ENCODE measurements at regions not wholly inside any gene's neighbourhood (a gene's known extent, or its start where the extent isn't known, plus 50 kb on each side); places are given as distances from the start of the nearest gene placed in this dataset.
"Not testable (repeated sequence)": the region's sequence is repeated elsewhere in the genome, so short reads cannot be mapped to it uniquely, and the experiment has no call there.

GRCh38 chrX:26597981-26598380, 382.0 kb downstream of the MAGEB5 start:
- Mint-ChIP-seq H3K36me3 (ENCODE audit: low read depth) (no peaks in the 10 kb centered on the region), H3K27ac (no peak overlapping the region), H3K27me3 (no peaks in the 10 kb centered on the region), H3K9me3 (no peaks in the 10 kb centered on the region), H3K4me1 (no peaks in the 10 kb centered on the region), H3K4me3 (no peak overlapping the region)
- DNase-seq: no peak
- CTCF ChIA-PET: no interaction called here
- POLR2A ChIA-PET: no interaction called here

- Mint-ChIP-seq H3K27ac (no peak overlapping the region), H3K36me3 (ENCODE audit: low read depth) (no peaks in the 10 kb centered on the region), H3K27me3 (no peaks in the 10 kb centered on the region), H3K4me1 (no peaks in the 10 kb centered on the region), H3K4me3 (no peak overlapping the region), H3K9me3 (no peaks in the 10 kb centered on the region)
- ChIA-PET POLR2A (no interaction called here), CTCF (no interaction called here)
- no peak for DNase-seq
Observed at GRCh38 chrX:26590849-26591248, 374.9 kb downstream of the MAGEB5 start.

- Mint-ChIP-seq H3K36me3 (ENCODE audit: low read depth) (no peaks in the 10 kb centered on the region), H3K27ac (no peak overlapping the region), H3K4me3 (no peak overlapping the region), H3K9me3 (no peaks in the 10 kb centered on the region), H3K27me3 (no peaks in the 10 kb centered on the region), H3K4me1 (no peaks in the 10 kb centered on the region)
- no peak for DNase-seq
- ChIA-PET CTCF (no interaction called here), POLR2A (no interaction called here)
Observed at GRCh38 chrX:26586570-26586969, 370.6 kb downstream of the MAGEB5 start.

- DNase-seq: no peak
- Mint-ChIP-seq H3K9me3 (no peaks in the 10 kb centered on the region), H3K27me3 (no peaks in the 10 kb centered on the region), H3K4me1 (no peaks in the 10 kb centered on the region), H3K36me3 (ENCODE audit: low read depth) (no peaks in the 10 kb centered on the region), H3K4me3 (no peak overlapping the region), H3K27ac (no peak overlapping the region)
- ChIA-PET POLR2A (no interaction called here), CTCF (no interaction called here)
Observed at GRCh38 chrX:26581091-26581490, 365.1 kb downstream of the MAGEB5 start.

- ChIA-PET POLR2A (no interaction called here), CTCF (no interaction called here)
- Mint-ChIP-seq H3K4me1 (no peaks in the 10 kb centered on the region), H3K9me3 (no peaks in the 10 kb centered on the region), H3K27me3 (no peaks in the 10 kb centered on the region), H3K27ac (no peak overlapping the region), H3K36me3 (ENCODE audit: low read depth) (no peaks in the 10 kb centered on the region), H3K4me3 (no peak overlapping the region)
- no peak for DNase-seq
Observed at GRCh38 chrX:26580021-26580420, 364.1 kb downstream of the MAGEB5 start.

GRCh38 chrX:26574234-26574633, 358.3 kb downstream of the MAGEB5 start:
- H3K27ac Mint-ChIP-seq: no peak overlapping the region
- CTCF ChIA-PET: no interaction called here
- no peak overlapping the region for H3K4me3 Mint-ChIP-seq
- H3K4me1 Mint-ChIP-seq: no peaks in the 10 kb centered on the region
- H3K36me3 Mint-ChIP-seq (ENCODE audit: low read depth): no peaks in the 10 kb centered on the region
- DNase-seq: no peak
- H3K9me3 Mint-ChIP-seq: no peaks in the 10 kb centered on the region
- no peaks in the 10 kb centered on the region for H3K27me3 Mint-ChIP-seq
- POLR2A ChIA-PET: no interaction called here

- no peak overlapping the region for H3K27ac Mint-ChIP-seq
- H3K27me3 Mint-ChIP-seq: no peaks in the 10 kb centered on the region
- no peak overlapping the region for H3K4me3 Mint-ChIP-seq
- no peaks in the 10 kb centered on the region for H3K9me3 Mint-ChIP-seq
- CTCF ChIA-PET: no interaction called here
- POLR2A ChIA-PET: no interaction called here
- DNase-seq: no peak
- no peaks in the 10 kb centered on the region for H3K36me3 Mint-ChIP-seq (ENCODE audit: low read depth)
- no peaks in the 10 kb centered on the region for H3K4me1 Mint-ChIP-seq
Observed at GRCh38 chrX:26562156-26562555, 346.2 kb downstream of the MAGEB5 start.

- ChIA-PET POLR2A (no interaction called here), CTCF (no interaction called here)
- Mint-ChIP-seq H3K4me1 (no peaks in the 10 kb centered on the region), H3K27ac (no peak overlapping the region), H3K9me3 (no peaks in the 10 kb centered on the region), H3K36me3 (ENCODE audit: low read depth) (no peaks in the 10 kb centered on the region), H3K27me3 (no peaks in the 10 kb centered on the region), H3K4me3 (no peak overlapping the region)
- no peak for DNase-seq
Observed at GRCh38 chrX:26559855-26560254, 343.9 kb downstream of the MAGEB5 start.

GRCh38 chrX:26558719-26559386, 342.9 kb downstream of the MAGEB5 start:
- H3K4me1 Mint-ChIP-seq: no peaks in the 10 kb centered on the region
- H3K9me3 Mint-ChIP-seq: no peaks in the 10 kb centered on the region
- H3K27me3 Mint-ChIP-seq: no peaks in the 10 kb centered on the region
- no peak overlapping the region for H3K27ac Mint-ChIP-seq
- H3K36me3 Mint-ChIP-seq (ENCODE audit: low read depth): no peaks in the 10 kb centered on the region
- no peak overlapping the region for H3K4me3 Mint-ChIP-seq
- CTCF ChIA-PET: no interaction called here
- no peak for DNase-seq
- POLR2A ChIA-PET: no interaction called here

- no peaks in the 10 kb centered on the region for H3K9me3 Mint-ChIP-seq
- no peaks in the 10 kb centered on the region for H3K36me3 Mint-ChIP-seq (ENCODE audit: low read depth)
- no peaks in the 10 kb centered on the region for H3K27me3 Mint-ChIP-seq
- no peak for DNase-seq
- ChIA-PET POLR2A (no interaction called here), CTCF (no interaction called here)
- H3K27ac Mint-ChIP-seq: no peak overlapping the region
- no peak overlapping the region for H3K4me3 Mint-ChIP-seq
- no peaks in the 10 kb centered on the region for H3K4me1 Mint-ChIP-seq
Observed at GRCh38 chrX:26557691-26558321, 341.8 kb downstream of the MAGEB5 start.

- POLR2A ChIA-PET; CTCF ChIA-PET; H3K27me3 Mint-ChIP-seq; H3K27ac Mint-ChIP-seq; H3K4me3 Mint-ChIP-seq; H3K9me3 Mint-ChIP-seq; DNase-seq; H3K36me3 Mint-ChIP-seq (ENCODE audit: low read depth); H3K4me1 Mint-ChIP-seq: not testable (repeated sequence)
Observed at GRCh38 chrX:26525768-26526167, 309.8 kb downstream of the MAGEB5 start.

- Mint-ChIP-seq H3K36me3 (ENCODE audit: low read depth) (no peaks in the 10 kb centered on the region), H3K4me1 (no peaks in the 10 kb centered on the region), H3K9me3 (peaks cover 3% of the 10 kb centered on the region), H3K27me3 (no peaks in the 10 kb centered on the region), H3K4me3 (no peak overlapping the region), H3K27ac (no peak overlapping the region)
- ChIA-PET CTCF (no interaction called here), POLR2A (no interaction called here)
- no peak for DNase-seq
Observed at GRCh38 chrX:26522501-26522900, 306.5 kb downstream of the MAGEB5 start.

- POLR2A ChIA-PET: interaction anchor here (0.7 kb wide), 1 partner anchor 12 kb away, joined by 4 read pairs; no protein-coding TSS in a partner anchor
- no peak overlapping the region for H3K27ac Mint-ChIP-seq
Observed at GRCh38 chrX:26511589-26512363, 295.8 kb downstream of the MAGEB5 start.

GRCh38 chrX:26470941-26471340, 255.0 kb downstream of the MAGEB5 start:
- POLR2A ChIA-PET: no interaction called here
- H3K27ac Mint-ChIP-seq: no peak overlapping the region
- no peaks in the 10 kb centered on the region for H3K27me3 Mint-ChIP-seq
- CTCF ChIA-PET: no interaction called here
- H3K4me1 Mint-ChIP-seq: no peaks in the 10 kb centered on the region
- H3K36me3 Mint-ChIP-seq (ENCODE audit: low read depth): no peaks in the 10 kb centered on the region
- no peak for DNase-seq
- no peak overlapping the region for H3K4me3 Mint-ChIP-seq
- no peaks in the 10 kb centered on the region for H3K9me3 Mint-ChIP-seq

More at GRCh38 chrX:26511589-26512363, 295.8 kb downstream of the MAGEB5 start:
- H3K4me1 Mint-ChIP-seq: no peaks in the 10 kb centered on the region
- no peak overlapping the region for H3K4me3 Mint-ChIP-seq
- H3K27me3 Mint-ChIP-seq: no peaks in the 10 kb centered on the region
- no peak for DNase-seq
- no peaks in the 10 kb centered on the region for H3K36me3 Mint-ChIP-seq (ENCODE audit: low read depth)
- H3K9me3 Mint-ChIP-seq: no peaks in the 10 kb centered on the region
- CTCF ChIA-PET: no interaction called here

All from activated CD4-positive, alpha-beta T cell treated with anti-CD3 and anti-CD28 coated beads, Interleukin-2, amount 10 ng/mL, durations not matched to agents 7 days and 5 days (primary cell).